ENCODE measurements at regions not wholly inside any gene's neighbourhood (a gene's known extent, or its start where the extent isn't known, plus 50 kb on each side); places are given as distances from the start of the nearest gene placed in this dataset.

DNA sequence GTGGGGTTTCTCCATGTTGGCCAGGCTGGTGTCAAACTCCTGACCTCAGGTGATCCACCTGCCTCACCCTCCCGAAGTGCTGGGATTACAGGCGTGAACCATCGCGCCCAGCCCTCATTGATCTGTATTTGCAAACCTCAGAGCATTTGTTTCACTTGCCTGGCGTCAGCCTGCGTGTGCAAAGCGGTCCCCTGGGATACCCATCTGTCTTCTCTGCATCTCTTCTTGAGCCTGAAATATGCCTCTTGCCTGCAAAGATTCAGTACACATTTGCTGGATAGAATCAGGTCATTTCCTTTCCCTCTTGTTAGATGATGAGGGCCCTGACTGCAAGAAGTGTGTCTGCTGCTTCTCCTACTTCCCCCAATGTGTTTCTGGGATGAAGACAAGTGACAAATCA lies 1291.0 kb downstream of the TBC1D22A start:
- Histone ChIP-seq H3K9ac (ENCODE audit: insufficient read depth, low read depth, low read length) (no peak overlapping the region), H3K9me3 (ENCODE audit: low read length) (no peaks in the 10 kb centered on the region), H2AFZ (ENCODE audit: low read length) (no peak overlapping the region), H3K79me2 (ENCODE audit: insufficient read depth, low read length) (no peaks in the 10 kb centered on the region), H4K20me1 (ENCODE audit: insufficient read depth, low read length) (no peaks in the 10 kb centered on the region), H3K36me3 (replicated peaks in 1 of 2; ENCODE audit: control insufficient read depth in 1 of 2, insufficient read depth in 2 of 2, low read length in 2 of 2) (no peaks in the 10 kb centered on the region), H3K4me2 (ENCODE audit: low read depth, low read length) (no peak overlapping the region), H3K4me3 (replicated peaks in 1 of 3; ENCODE audit: insufficient read depth in 1 of 3, low read depth in 2 of 3, low read length in 3 of 3) (no peak overlapping the region), H3K27me3 (ENCODE audit: control insufficient read depth in 1 of 2, insufficient read depth in 2 of 2, low read length in 2 of 2) (peaks cover 0 to 12% of the 10 kb centered on the region in 2 experiments; a peak in 2 of 5 replicates), H3K27ac (ENCODE audit: extremely low read length, insufficient read depth, low read length) (no peak overlapping the region), H3K4me1 (ENCODE audit: insufficient read depth, low read length) (no peaks in the 10 kb centered on the region)
- no peak for TF ChIP-seq IKZF4 (CRISPR knock-in tag; IDR thresholded peaks at IDR 0.05; ENCODE audit: borderline replicate concordance, low read depth, not compliant biosample characterization)
- TF ChIP-seq NBN (conservative IDR thresholded peaks at IDR 0.05), result no peak
- TF ChIP-seq ZNF614 (CRISPR knock-in tag; IDR thresholded peaks at IDR 0.05; ENCODE audit: borderline replicate concordance), result no peak
- no peak for TF ChIP-seq ZNF749 (CRISPR knock-in tag; IDR thresholded peaks at IDR 0.05; ENCODE audit: borderline replicate concordance)
- no peak for TF ChIP-seq TOPORS (CRISPR knock-in tag; IDR thresholded peaks at IDR 0.05)
- TF ChIP-seq ZSCAN30 (CRISPR knock-in tag; IDR thresholded peaks at IDR 0.05), result no peak
- TF ChIP-seq SALL1 (CRISPR knock-in tag; IDR thresholded peaks at IDR 0.05), result no peak
- FAIRE-seq (no peak), DNase-seq (ENCODE audit: low spot score) (no peak), ATAC-seq (no peak)
- in situ Hi-C loops (cut with HindIII; ENCODE audit: extremely low pct_ligation_motif_present, low pct_unique_long_range_greater_than_20kb) (no loop called here), intact Hi-C loops (cut with micrococcal nuclease; ENCODE audit: unreplicated experiment) (no loop called here)
- ChIA-PET POLR2A (no interaction called here), CTCF (ENCODE audit: low intra/inter-chr PET ratio, low total read pairs) (no interaction called here)
- WGBS (ENCODE audit: low lambda C conversion rate), result under 1% methylated on average over 7 of the region's 7 CpGs
- no TSS peak for BruUV-seq (replicated peaks)

- Histone ChIP-seq H3K27ac (ENCODE audit: extremely low read length, insufficient read depth, low read length) (no peak overlapping the region), H3K4me2 (ENCODE audit: low read depth, low read length) (no peak overlapping the region), H2AFZ (ENCODE audit: low read length) (no peak overlapping the region), H3K4me1 (ENCODE audit: insufficient read depth, low read length) (no peaks in the 10 kb centered on the region), H4K20me1 (ENCODE audit: insufficient read depth, low read length) (no peaks in the 10 kb centered on the region), H3K4me3 (replicated peaks in 1 of 3; ENCODE audit: insufficient read depth in 1 of 3, low read depth in 2 of 3, low read length in 3 of 3) (no peak overlapping the region), H3K9me3 (ENCODE audit: low read length) (no peaks in the 10 kb centered on the region), H3K79me2 (ENCODE audit: insufficient read depth, low read length) (no peaks in the 10 kb centered on the region), H3K9ac (ENCODE audit: insufficient read depth, low read depth, low read length) (no peak overlapping the region), H3K27me3 (ENCODE audit: control insufficient read depth in 1 of 2, insufficient read depth in 2 of 2, low read length in 2 of 2) (peaks cover 0 to 12% of the 10 kb centered on the region in 2 experiments; a peak in 2 of 5 replicates), H3K36me3 (replicated peaks in 1 of 2; ENCODE audit: control insufficient read depth in 1 of 2, insufficient read depth in 2 of 2, low read length in 2 of 2) (no peaks in the 10 kb centered on the region)
- in situ Hi-C loops (cut with HindIII; ENCODE audit: extremely low pct_ligation_motif_present, low pct_unique_long_range_greater_than_20kb), result no loop called here
- TF ChIP-seq ZNF34 (CRISPR knock-in tag; IDR thresholded peaks at IDR 0.05; ENCODE audit: borderline replicate concordance) (no peak), NFIB (CRISPR knock-in tag; IDR thresholded peaks at IDR 0.05; ENCODE audit: borderline replicate concordance) (no peak), SRY (CRISPR knock-in tag; IDR thresholded peaks at IDR 0.05) (no peak)
- DNase-seq (ENCODE audit: low spot score), result no peak
- intact Hi-C loops (cut with micrococcal nuclease; ENCODE audit: unreplicated experiment), result no loop called here
- 20% methylated on average over 6 of the region's 7 CpGs for WGBS (ENCODE audit: low lambda C conversion rate)
- FAIRE-seq, result no peak
- POLR2A ChIA-PET, result no interaction called here
- BruUV-seq (replicated peaks), result no TSS peak
- CTCF ChIA-PET (ENCODE audit: low intra/inter-chr PET ratio, low total read pairs), result no interaction called here
- no peak for ATAC-seq
Measured at GRCh38 chr22:48052621-48052890, 1290.1 kb downstream of the TBC1D22A start.

Measured in HepG2 (cell line).